Activated CD4-positive, alpha-beta T cell treated with anti-CD3 and anti-CD28 coated beads, Interleukin-2, amount 10 ng/mL, durations not matched to agents 7 days and 5 days (primary cell): ENCODE measurements at regions not wholly inside any gene's neighbourhood (a gene's known extent, or its start where the extent isn't known, plus 50 kb on each side); places are given as distances from the start of the nearest gene placed in this dataset.
"Not testable (repeated sequence)": the region's sequence is repeated elsewhere in the genome, so short reads cannot be mapped to it uniquely, and the experiment has no call there.

Experiments
- CTCF ChIA-PET: fragments of 350-600 bp; sonication (Branson Sonifier 250); formaldehyde crosslinking; loops from one replicate; lab custom pipeline; 2021; ENCODE audit warnings: antibody characterized with exemption; lab: Charles Lee
- POLR2A ChIA-PET: fragments of 350-600 bp; sonication (Branson Sonifier 250); formaldehyde crosslinking; loops from one replicate; lab custom pipeline; 2021; ENCODE audit warnings: antibody characterized with exemption; lab: Charles Lee
- DNase-seq: peaks from one replicate; pipeline ENCODE4 v3.0.0-alpha.2; 2020
- H3K27ac Mint-ChIP-seq: one replicate; pipeline ENCODE4 v1.8.0; 2021; ENCODE audit warnings: mild to moderate bottlenecking, moderate library complexity, mixed read lengths
- H3K27me3 Mint-ChIP-seq: one replicate; pipeline ENCODE4 v1.8.0; 2021; ENCODE audit warnings: mixed read lengths
- H3K36me3 Mint-ChIP-seq: one replicate; pipeline ENCODE4 v1.8.0; 2021; ENCODE audit warnings: low read depth, mixed read lengths
- H3K4me1 Mint-ChIP-seq: one replicate; pipeline ENCODE4 v1.8.0; 2021; ENCODE audit warnings: mixed read lengths
- H3K4me3 Mint-ChIP-seq: one replicate; pipeline ENCODE4 v1.8.0; 2021; ENCODE audit warnings: mild to moderate bottlenecking, moderate library complexity, mixed read lengths
- H3K9me3 Mint-ChIP-seq: one replicate; pipeline ENCODE4 v1.8.0; 2021; ENCODE audit warnings: mixed read lengths

- H3K4me1 Mint-ChIP-seq, H3K36me3 Mint-ChIP-seq, H3K27ac Mint-ChIP-seq, POLR2A ChIA-PET, H3K4me3 Mint-ChIP-seq, DNase-seq, H3K9me3 Mint-ChIP-seq, CTCF ChIA-PET: not testable (repeated sequence)
- peaks cover 34% of the 10 kb centered on the region for H3K27me3 Mint-ChIP-seq
These were observed 84.3 kb downstream of the IRS2 start for GRCh38 chr13:109702030-109702597.

GRCh38 chr13:109700176-109700575 lies 86.2 kb downstream of the IRS2 start:
- H3K9me3 Mint-ChIP-seq: no peaks in the 10 kb centered on the region
- CTCF ChIA-PET: no interaction called here
- DNase-seq: no peak
- H3K27me3 Mint-ChIP-seq: peaks cover 26% of the 10 kb centered on the region
- H3K36me3 Mint-ChIP-seq: no peaks in the 10 kb centered on the region
- POLR2A ChIA-PET: no interaction called here
- peaks cover 8% of the 10 kb centered on the region for H3K4me1 Mint-ChIP-seq
- no peak overlapping the region for H3K27ac Mint-ChIP-seq
- H3K4me3 Mint-ChIP-seq: no peak overlapping the region

DNA sequence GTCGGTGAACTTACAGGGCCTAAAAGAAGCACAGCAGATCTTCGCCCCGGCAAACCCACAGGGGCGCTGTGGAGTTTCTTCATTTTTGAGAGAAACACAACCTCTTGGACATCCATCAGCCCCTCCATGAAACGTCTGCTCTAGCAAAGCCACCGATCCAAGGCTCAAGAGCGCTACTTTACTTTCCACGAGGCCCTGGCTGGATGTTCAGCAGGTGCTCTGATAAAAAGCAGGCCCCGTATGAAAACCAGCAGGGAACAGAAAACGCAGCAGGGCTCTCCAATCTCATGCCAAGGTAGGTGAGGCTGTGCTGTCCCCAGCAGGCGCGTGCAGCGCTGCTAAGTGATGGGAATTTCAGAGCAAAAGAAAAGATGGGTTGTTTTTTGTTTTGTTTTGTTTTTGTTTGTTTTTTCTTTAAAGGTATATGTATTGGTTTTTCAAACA lies 86.7 kb downstream of the IRS2 start:
- Mint-ChIP-seq H3K36me3 (no peaks in the 10 kb centered on the region), H3K27me3 (peaks cover 21% of the 10 kb centered on the region), H3K4me1 (peaks cover 4% of the 10 kb centered on the region), H3K9me3 (no peaks in the 10 kb centered on the region), H3K27ac (no peak overlapping the region), H3K4me3 (no peak overlapping the region)
- CTCF ChIA-PET: no interaction called here
- no peak for DNase-seq
- POLR2A ChIA-PET: no interaction called here

- no peak for DNase-seq
- ChIA-PET CTCF (no interaction called here), POLR2A (no interaction called here)
- Mint-ChIP-seq H3K36me3 (no peaks in the 10 kb centered on the region), H3K9me3 (no peaks in the 10 kb centered on the region), H3K4me1 (peaks cover 4% of the 10 kb centered on the region), H3K4me3 (no peak overlapping the region), H3K27me3 (peaks cover 13% of the 10 kb centered on the region), H3K27ac (no peak overlapping the region)
These were observed 87.6 kb downstream of the IRS2 start for GRCh38 chr13:109698779-109699178.

GRCh38 chr13:109697936-109698335 lies 88.4 kb downstream of the IRS2 start:
- CTCF ChIA-PET: no interaction called here
- Mint-ChIP-seq H3K9me3 (no peaks in the 10 kb centered on the region), H3K36me3 (no peaks in the 10 kb centered on the region), H3K4me1 (peaks cover 4% of the 10 kb centered on the region), H3K4me3 (no peak overlapping the region), H3K27ac (no peak overlapping the region), H3K27me3 (peaks cover 9% of the 10 kb centered on the region)
- POLR2A ChIA-PET: no interaction called here
- no peak for DNase-seq

- H3K27me3 Mint-ChIP-seq: peaks cover 5% of the 10 kb centered on the region
- H3K9me3 Mint-ChIP-seq: no peaks in the 10 kb centered on the region
- H3K4me3 Mint-ChIP-seq: no peak overlapping the region
- ChIA-PET CTCF (no interaction called here), POLR2A (no interaction called here)
- H3K27ac Mint-ChIP-seq: no peak overlapping the region
- peaks cover 4% of the 10 kb centered on the region for H3K4me1 Mint-ChIP-seq
- H3K36me3 Mint-ChIP-seq: no peaks in the 10 kb centered on the region
- no peak for DNase-seq
These were observed 90.8 kb downstream of the IRS2 start for GRCh38 chr13:109695402-109696190.

- Mint-ChIP-seq H3K27me3 (peaks cover 3% of the 10 kb centered on the region), H3K4me3 (no peak overlapping the region), H3K9me3 (no peaks in the 10 kb centered on the region), H3K36me3 (no peaks in the 10 kb centered on the region), H3K27ac (no peak overlapping the region), H3K4me1 (peaks cover under 1% of the 10 kb centered on the region)
- DNase-seq: no peak
- ChIA-PET POLR2A (no interaction called here), CTCF (no interaction called here)
These were observed 91.4 kb downstream of the IRS2 start for GRCh38 chr13:109694972-109695371.

GRCh38 chr13:109693213-109693612 lies 93.2 kb downstream of the IRS2 start:
- CTCF ChIA-PET: interaction anchor here (0.6 kb wide), 1 partner anchor 144 kb away, joined by 3 read pairs; no protein-coding TSS in a partner anchor
- no peak for DNase-seq
- Mint-ChIP-seq H3K4me1 (no peaks in the 10 kb centered on the region), H3K4me3 (no peak overlapping the region), H3K27me3 (peaks cover 3% of the 10 kb centered on the region), H3K36me3 (no peaks in the 10 kb centered on the region), H3K27ac (no peak overlapping the region), H3K9me3 (no peaks in the 10 kb centered on the region)
- POLR2A ChIA-PET: no interaction called here

DNA sequence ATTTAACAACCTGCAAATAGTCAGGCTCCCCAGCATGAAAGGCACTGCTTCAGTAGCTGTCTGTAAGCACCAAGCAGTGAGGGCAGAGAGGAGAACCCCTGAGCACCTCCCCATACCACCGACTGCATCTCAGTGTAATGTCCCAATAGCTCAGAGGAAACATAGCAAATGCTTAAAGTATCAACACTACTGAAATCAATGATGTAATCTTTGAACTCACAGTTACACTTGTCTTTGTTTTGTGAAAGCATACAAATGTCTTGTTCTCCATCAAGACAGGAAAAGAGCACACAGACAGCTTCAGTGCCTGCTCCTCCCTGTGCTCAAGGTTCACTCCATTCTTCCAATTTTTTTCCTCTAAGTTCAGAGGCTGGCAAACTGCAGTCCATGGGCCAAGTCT lies 94.7 kb downstream of the IRS2 start:
- DNase-seq: no peak
- POLR2A ChIA-PET: no interaction called here
- H3K36me3 Mint-ChIP-seq: no peaks in the 10 kb centered on the region
- no peaks in the 10 kb centered on the region for H3K9me3 Mint-ChIP-seq
- no peak overlapping the region for H3K4me3 Mint-ChIP-seq
- CTCF ChIA-PET: no interaction called here
- no peak overlapping the region for H3K27ac Mint-ChIP-seq
- no peaks in the 10 kb centered on the region for H3K4me1 Mint-ChIP-seq
- H3K27me3 Mint-ChIP-seq: no peaks in the 10 kb centered on the region

DNA sequence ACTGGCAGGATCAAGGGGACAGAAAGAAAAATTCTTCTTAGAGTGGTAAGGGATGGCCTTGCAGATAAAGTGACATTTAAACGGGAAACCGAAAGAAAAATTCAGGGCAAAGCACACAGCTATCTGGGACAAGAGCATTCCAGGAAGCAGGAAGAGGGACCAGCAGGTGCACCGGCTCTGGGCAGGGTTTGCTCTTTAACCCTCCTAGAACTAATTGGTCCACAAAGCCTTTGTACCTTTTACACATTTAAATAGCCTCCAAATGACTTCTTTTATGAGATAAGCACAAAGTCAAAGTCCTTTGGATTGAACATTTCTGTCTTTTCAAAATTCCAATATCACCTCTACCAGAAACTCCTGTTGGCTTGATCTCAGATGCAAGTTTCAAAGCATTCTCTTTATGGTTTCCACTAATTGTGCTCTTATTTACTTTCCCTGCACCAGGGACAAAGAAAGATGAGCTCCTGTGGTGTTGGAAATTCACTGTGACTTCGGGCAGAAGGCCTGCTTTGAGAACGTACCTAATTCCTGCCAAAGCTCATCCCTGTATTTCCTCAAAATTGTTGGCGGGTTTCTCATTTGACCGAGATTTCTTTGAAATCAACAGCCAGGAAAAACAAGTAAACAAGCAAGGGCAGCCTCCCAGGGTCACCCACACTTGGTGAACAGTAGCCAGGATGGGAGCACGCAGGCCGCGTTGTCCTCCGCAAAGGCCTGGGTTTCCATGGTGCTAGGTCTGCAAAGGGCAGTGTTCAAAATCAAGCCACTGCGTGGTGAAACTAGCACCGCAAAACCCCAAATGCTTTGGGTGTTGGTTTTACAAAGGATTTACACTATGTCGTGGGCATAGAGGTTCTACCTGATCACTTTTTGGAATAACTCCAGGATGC lies 98.6 kb downstream of the IRS2 start:
- POLR2A ChIA-PET: no interaction called here
- Mint-ChIP-seq H3K27me3 (peaks cover 5% of the 10 kb centered on the region), H3K27ac (no peak overlapping the region), H3K4me3 (no peak overlapping the region), H3K4me1 (no peaks in the 10 kb centered on the region), H3K9me3 (no peaks in the 10 kb centered on the region), H3K36me3 (no peaks in the 10 kb centered on the region)
- CTCF ChIA-PET: no interaction called here
- DNase-seq: no peak

DNA sequence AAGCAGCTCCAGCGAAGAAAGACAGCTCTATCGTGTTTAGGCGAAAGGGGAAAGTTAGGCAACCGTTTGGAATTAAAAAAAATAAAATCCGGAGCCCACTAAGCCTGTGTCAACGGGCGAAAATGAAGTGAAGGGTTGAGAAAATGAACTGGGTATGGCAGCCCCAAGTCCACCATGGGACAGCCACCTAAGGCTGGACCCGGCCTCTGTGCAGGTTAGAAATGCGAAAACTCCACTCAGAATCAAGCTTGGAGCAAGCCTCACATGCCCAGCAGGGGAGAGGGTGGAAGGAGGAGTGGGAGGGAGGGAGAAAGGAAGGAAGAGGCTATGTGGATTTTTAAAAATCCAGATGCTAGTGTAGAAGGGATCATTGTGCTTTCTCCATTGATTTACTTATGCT lies 101.2 kb downstream of the IRS2 start:
- H3K27ac Mint-ChIP-seq: no peak overlapping the region
- CTCF ChIA-PET: no interaction called here
- POLR2A ChIA-PET: interaction anchor here (0.6 kb wide), 1 partner anchor 73 kb away, joined by 8 read pairs; no protein-coding TSS in a partner anchor
- DNase-seq: no peak
- H3K9me3 Mint-ChIP-seq: no peaks in the 10 kb centered on the region
- peaks cover 5% of the 10 kb centered on the region for H3K27me3 Mint-ChIP-seq
- no peaks in the 10 kb centered on the region for H3K4me1 Mint-ChIP-seq
- H3K4me3 Mint-ChIP-seq: no peak overlapping the region
- no peaks in the 10 kb centered on the region for H3K36me3 Mint-ChIP-seq

- Mint-ChIP-seq H3K36me3 (no peaks in the 10 kb centered on the region), H3K4me1 (no peaks in the 10 kb centered on the region), H3K9me3 (no peaks in the 10 kb centered on the region)
These were observed 101.6 kb downstream of the IRS2 start for GRCh38 chr13:109684824-109685202.

More at GRCh38 chr13:109684824-109685202, 101.6 kb downstream of the IRS2 start:
- no peak overlapping the region for H3K4me3 Mint-ChIP-seq
- ChIA-PET POLR2A (interaction anchor here (0.6 kb wide), 1 partner anchor 73 kb away, joined by 8 read pairs; no protein-coding TSS in a partner anchor), CTCF (no interaction called here)
- H3K27me3 Mint-ChIP-seq: peaks cover 5% of the 10 kb centered on the region
- DNase-seq: no peak
- H3K27ac Mint-ChIP-seq: no peak overlapping the region
